ENCODE measurements at regions not wholly inside any gene's neighbourhood (a gene's known extent, or its start where the extent isn't known, plus 50 kb on each side); places are given as distances from the start of the nearest gene placed in this dataset.

DNA sequence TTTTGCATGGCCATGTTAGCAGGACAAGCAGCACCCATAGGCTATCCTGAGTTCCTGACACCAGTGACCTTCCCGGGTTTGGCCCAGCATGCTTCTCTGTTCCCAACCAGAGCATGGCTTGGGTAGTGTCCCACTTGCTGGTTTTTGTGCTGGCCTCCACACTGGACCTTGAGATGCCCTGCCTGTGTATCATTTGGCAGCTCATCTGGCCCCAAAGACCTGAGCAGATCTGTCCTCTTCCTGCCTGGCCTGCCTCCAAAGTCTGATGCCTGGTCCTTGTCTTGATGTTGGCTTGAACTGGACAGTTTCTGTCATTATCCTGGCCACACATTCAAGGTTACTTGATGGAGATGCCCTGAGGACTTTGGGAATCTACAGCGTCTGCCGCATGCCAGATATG is 590.7 kb upstream of the KLF4 start:
- intact Hi-C loops (cut with micrococcal nuclease) = no loop called here
- Mint-ChIP-seq H3K27ac (ENCODE audit: low read depth, unreplicated experiment) (no peak overlapping the region), H3K27me3 (ENCODE audit: insufficient read depth, unreplicated experiment) (no peaks in the 10 kb centered on the region), H3K36me3 (ENCODE audit: insufficient read depth, unreplicated experiment) (no peaks in the 10 kb centered on the region), H3K9me3 (ENCODE audit: unreplicated experiment) (no peaks in the 10 kb centered on the region), H3K4me1 (ENCODE audit: insufficient read depth, unreplicated experiment) (no peaks in the 10 kb centered on the region), H3K4me3 (ENCODE audit: unreplicated experiment) (no peak overlapping the region)
- POLR2A ChIA-PET = no interaction called here
- TF ChIP-seq, protein P1, sequence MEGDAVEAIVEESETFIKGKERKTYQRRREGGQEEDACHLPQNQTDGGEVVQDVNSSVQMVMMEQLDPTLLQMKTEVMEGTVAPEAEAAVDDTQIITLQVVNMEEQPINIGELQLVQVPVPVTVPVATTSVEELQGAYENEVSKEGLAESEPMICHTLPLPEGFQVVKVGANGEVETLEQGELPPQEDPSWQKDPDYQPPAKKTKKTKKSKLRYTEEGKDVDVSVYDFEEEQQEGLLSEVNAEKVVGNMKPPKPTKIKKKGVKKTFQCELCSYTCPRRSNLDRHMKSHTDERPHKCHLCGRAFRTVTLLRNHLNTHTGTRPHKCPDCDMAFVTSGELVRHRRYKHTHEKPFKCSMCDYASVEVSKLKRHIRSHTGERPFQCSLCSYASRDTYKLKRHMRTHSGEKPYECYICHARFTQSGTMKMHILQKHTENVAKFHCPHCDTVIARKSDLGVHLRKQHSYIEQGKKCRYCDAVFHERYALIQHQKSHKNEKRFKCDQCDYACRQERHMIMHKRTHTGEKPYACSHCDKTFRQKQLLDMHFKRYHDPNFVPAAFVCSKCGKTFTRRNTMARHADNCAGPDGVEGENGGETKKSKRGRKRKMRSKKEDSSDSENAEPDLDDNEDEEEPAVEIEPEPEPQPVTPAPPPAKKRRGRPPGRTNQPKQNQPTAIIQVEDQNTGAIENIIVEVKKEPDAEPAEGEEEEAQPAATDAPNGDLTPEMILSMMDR (IDR thresholded peaks at IDR 0.05; ENCODE audit: unreplicated experiment) = no peak
- CTCF ChIA-PET = interaction anchor here (0.7 kb wide), 1 partner anchor 187 kb away, joined by 3 read pairs; no protein-coding TSS in a partner anchor
- no TSS peak for BruUV-seq (replicated peaks)
- no peak for DNase-seq (ENCODE audit: unreplicated experiment)

DNA sequence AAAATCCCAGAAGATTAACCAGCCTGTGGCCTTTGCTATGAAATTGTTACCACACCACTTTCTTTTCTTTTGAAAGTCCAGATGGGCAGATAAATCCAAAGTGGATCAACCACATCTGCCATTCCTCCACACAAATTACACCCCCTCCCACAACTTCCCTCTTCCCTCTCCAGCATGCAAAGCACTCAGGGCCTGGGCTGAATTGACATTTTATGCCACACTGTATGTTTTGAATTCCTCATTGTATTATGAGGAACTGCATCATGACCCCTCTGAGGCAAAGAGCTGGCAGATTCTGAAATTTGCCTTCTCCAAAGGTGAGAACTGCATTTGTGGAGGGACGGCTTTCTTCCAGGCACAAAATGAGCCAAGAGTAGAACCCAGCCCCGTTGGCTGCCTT is 589.2 kb upstream of the KLF4 start:
- no peak overlapping the region for H3K4me3 Mint-ChIP-seq (ENCODE audit: unreplicated experiment)
- BruUV-seq (replicated peaks) = no TSS peak

DNA sequence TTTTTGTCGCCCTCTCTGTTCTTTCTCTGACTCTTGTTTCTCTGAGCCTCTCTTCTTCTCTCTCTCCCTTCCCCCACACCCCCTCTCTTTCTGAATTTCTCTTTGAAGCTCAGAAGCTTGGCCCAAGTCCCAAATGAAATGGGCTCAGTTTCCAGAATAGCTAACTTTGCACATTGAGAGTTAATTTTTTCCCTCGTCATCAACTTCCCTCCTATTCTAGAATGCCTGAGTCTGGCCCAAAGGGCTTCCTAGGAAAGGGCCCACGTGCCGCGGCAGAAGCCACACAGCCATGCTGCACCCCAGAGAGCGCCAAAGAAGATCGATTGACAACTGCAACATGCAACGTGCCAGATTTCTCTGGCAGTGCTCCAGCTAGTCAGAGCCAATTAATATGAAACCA is 588.8 kb upstream of the KLF4 start:
- intact Hi-C loops (cut with micrococcal nuclease) = no loop called here
- no peaks in the 10 kb centered on the region for H3K36me3 Mint-ChIP-seq (ENCODE audit: insufficient read depth, unreplicated experiment)
- DNase-seq (ENCODE audit: unreplicated experiment) = no peak
- H3K27me3 Mint-ChIP-seq (ENCODE audit: insufficient read depth, unreplicated experiment) = no peaks in the 10 kb centered on the region
- H3K27ac Mint-ChIP-seq (ENCODE audit: low read depth, unreplicated experiment) = no peak overlapping the region
- no peaks in the 10 kb centered on the region for H3K4me1 Mint-ChIP-seq (ENCODE audit: insufficient read depth, unreplicated experiment)
- TF ChIP-seq, protein P1 (IDR thresholded peaks at IDR 0.05; ENCODE audit: unreplicated experiment) = no peak
- POLR2A ChIA-PET = interaction anchor here (0.7 kb wide), 1 partner anchor 147 kb away, joined by 4 read pairs; no protein-coding TSS in a partner anchor
- no peak overlapping the region for H3K4me3 Mint-ChIP-seq (ENCODE audit: unreplicated experiment)
- BruUV-seq (replicated peaks) = no TSS peak
- CTCF ChIA-PET = interaction anchor here (0.6 kb wide), 1 partner anchor 624 kb away, joined by 4 read pairs; no protein-coding TSS in a partner anchor
- no peaks in the 10 kb centered on the region for H3K9me3 Mint-ChIP-seq (ENCODE audit: unreplicated experiment)

More for the DNA sequence above, 589.2 kb upstream of the KLF4 start:
- intact Hi-C loops (cut with micrococcal nuclease) = no loop called here
- Mint-ChIP-seq H3K36me3 (ENCODE audit: insufficient read depth, unreplicated experiment) (no peaks in the 10 kb centered on the region), H3K27me3 (ENCODE audit: insufficient read depth, unreplicated experiment) (no peaks in the 10 kb centered on the region), H3K27ac (ENCODE audit: low read depth, unreplicated experiment) (no peak overlapping the region), H3K9me3 (ENCODE audit: unreplicated experiment) (no peaks in the 10 kb centered on the region), H3K4me1 (ENCODE audit: insufficient read depth, unreplicated experiment) (no peaks in the 10 kb centered on the region)
- TF ChIP-seq, protein P1 (IDR thresholded peaks at IDR 0.05; ENCODE audit: unreplicated experiment) = no peak
- ChIA-PET POLR2A (interaction anchor here (0.7 kb wide), 1 partner anchor 146 kb away, joined by 4 read pairs; no protein-coding TSS in a partner anchor), CTCF (interaction anchor here (0.6 kb wide), 1 partner anchor 624 kb away, joined by 4 read pairs; no protein-coding TSS in a partner anchor)
- no peak for DNase-seq (ENCODE audit: unreplicated experiment)

DNA sequence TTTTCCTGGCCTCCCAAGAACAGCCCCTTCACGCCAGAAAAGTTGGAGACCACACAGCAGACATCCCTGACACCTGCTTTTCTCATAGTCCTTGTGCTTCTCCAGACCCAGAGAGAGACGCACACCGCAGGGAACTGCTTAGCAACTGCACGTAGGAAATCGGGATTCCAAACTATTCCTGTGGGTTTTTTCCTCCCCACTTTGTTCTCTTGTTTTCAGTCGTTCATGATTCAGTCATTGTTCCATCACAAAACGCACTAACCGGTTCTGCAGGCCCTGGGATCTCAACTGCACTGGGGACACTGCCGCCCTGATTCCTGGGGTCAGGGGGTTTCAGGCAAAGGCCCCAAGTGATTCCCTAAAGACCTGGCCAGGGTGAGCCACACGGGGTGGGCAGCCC is 588.0 kb upstream of the KLF4 start:
- intact Hi-C loops (cut with micrococcal nuclease) = no loop called here
- DNase-seq (ENCODE audit: unreplicated experiment) = no peak
- Mint-ChIP-seq H3K9me3 (ENCODE audit: unreplicated experiment) (no peaks in the 10 kb centered on the region), H3K4me3 (ENCODE audit: unreplicated experiment) (no peak overlapping the region), H3K36me3 (ENCODE audit: insufficient read depth, unreplicated experiment) (no peaks in the 10 kb centered on the region), H3K4me1 (ENCODE audit: insufficient read depth, unreplicated experiment) (no peaks in the 10 kb centered on the region), H3K27ac (ENCODE audit: low read depth, unreplicated experiment) (no peak overlapping the region), H3K27me3 (ENCODE audit: insufficient read depth, unreplicated experiment) (no peaks in the 10 kb centered on the region)
- ChIA-PET CTCF (no interaction called here), POLR2A (no interaction called here)
- TF ChIP-seq, protein P1 (IDR thresholded peaks at IDR 0.05; ENCODE audit: unreplicated experiment) = no peak
- no TSS peak for BruUV-seq (replicated peaks)
